ENCODE measurements at regions not wholly inside any gene's neighbourhood (a gene's known extent, or its start where the extent isn't known, plus 50 kb on each side); places are given as distances from the start of the nearest gene placed in this dataset.
"Not testable (repeated sequence)": the region's sequence is repeated elsewhere in the genome, so short reads cannot be mapped to it uniquely, and the experiment has no call there.

GRCh38 chr6:152811785-152812184 lies 61.2 kb downstream of the VIP start:
- Mint-ChIP-seq H3K9me3 (no peaks in the 10 kb centered on the region), H3K4me3 (no peak overlapping the region)

GRCh38 chr6:152815230-152815872 lies 64.8 kb downstream of the VIP start:
- DNase-seq (no peak), ATAC-seq (ENCODE audit: low read depth) (no peak)
- Mint-ChIP-seq H3K4me1 (no peaks in the 10 kb centered on the region), H3K9me3 (no peaks in the 10 kb centered on the region), H3K4me3 (no peak overlapping the region), H3K36me3 (no peaks in the 10 kb centered on the region), H3K27me3 (no peaks in the 10 kb centered on the region), H3K27ac (no peak overlapping the region)
- POLR2A ChIA-PET = no interaction called here

More at GRCh38 chr6:152811785-152812184, 61.2 kb downstream of the VIP start:
- no peaks in the 10 kb centered on the region for H3K36me3 Mint-ChIP-seq
- POLR2A ChIA-PET = no interaction called here
- no peak for DNase-seq
- H3K27me3 Mint-ChIP-seq = no peaks in the 10 kb centered on the region
- H3K27ac Mint-ChIP-seq = no peak overlapping the region
- ATAC-seq (ENCODE audit: low read depth) = no peak
- no peaks in the 10 kb centered on the region for H3K4me1 Mint-ChIP-seq

GRCh38 chr6:152816055-152816454 lies 65.5 kb downstream of the VIP start:
- no peak overlapping the region for H3K27ac Mint-ChIP-seq
- H3K9me3 Mint-ChIP-seq = no peaks in the 10 kb centered on the region
- no peaks in the 10 kb centered on the region for H3K27me3 Mint-ChIP-seq
- no peak overlapping the region for H3K4me3 Mint-ChIP-seq
- no peak for DNase-seq
- ATAC-seq (ENCODE audit: low read depth) = no peak
- H3K36me3 Mint-ChIP-seq = no peaks in the 10 kb centered on the region
- POLR2A ChIA-PET = no interaction called here
- no peaks in the 10 kb centered on the region for H3K4me1 Mint-ChIP-seq

GRCh38 chr6:152821525-152821924 lies 70.9 kb downstream of the VIP start:
- H3K27ac Mint-ChIP-seq = no peak overlapping the region

GRCh38 chr6:152824666-152825065 lies 74.1 kb downstream of the VIP start:
- no peaks in the 10 kb centered on the region for H3K36me3 Mint-ChIP-seq
- H3K27ac Mint-ChIP-seq = no peak overlapping the region
- H3K4me3 Mint-ChIP-seq = no peak overlapping the region
- ATAC-seq (ENCODE audit: low read depth) (no peak), DNase-seq (no peak)
- no peaks in the 10 kb centered on the region for H3K9me3 Mint-ChIP-seq
- H3K4me1 Mint-ChIP-seq = no peaks in the 10 kb centered on the region
- peaks cover 2% of the 10 kb centered on the region for H3K27me3 Mint-ChIP-seq
- POLR2A ChIA-PET = no interaction called here

More at GRCh38 chr6:152821525-152821924, 70.9 kb downstream of the VIP start:
- POLR2A ChIA-PET = no interaction called here
- H3K4me3 Mint-ChIP-seq = no peak overlapping the region
- peaks cover 2% of the 10 kb centered on the region for H3K27me3 Mint-ChIP-seq
- no peaks in the 10 kb centered on the region for H3K9me3 Mint-ChIP-seq
- H3K36me3 Mint-ChIP-seq = no peaks in the 10 kb centered on the region
- DNase-seq (no peak), ATAC-seq (ENCODE audit: low read depth) (no peak)
- H3K4me1 Mint-ChIP-seq = no peaks in the 10 kb centered on the region

GRCh38 chr6:152828431-152828830 lies 77.8 kb downstream of the VIP start:
- no peak for DNase-seq
- no peaks in the 10 kb centered on the region for H3K27me3 Mint-ChIP-seq
- no peak overlapping the region for H3K4me3 Mint-ChIP-seq
- no peaks in the 10 kb centered on the region for H3K4me1 Mint-ChIP-seq
- POLR2A ChIA-PET = no interaction called here
- ATAC-seq (ENCODE audit: low read depth) = no peak
- no peaks in the 10 kb centered on the region for H3K9me3 Mint-ChIP-seq
- no peaks in the 10 kb centered on the region for H3K36me3 Mint-ChIP-seq
- H3K27ac Mint-ChIP-seq = no peak overlapping the region

GRCh38 chr6:152834366-152834765 lies 83.8 kb downstream of the VIP start:
- H3K27me3 Mint-ChIP-seq; H3K36me3 Mint-ChIP-seq; POLR2A ChIA-PET; H3K27ac Mint-ChIP-seq; DNase-seq; H3K4me3 Mint-ChIP-seq; ATAC-seq (ENCODE audit: low read depth); H3K9me3 Mint-ChIP-seq; H3K4me1 Mint-ChIP-seq: not testable (repeated sequence)

GRCh38 chr6:152836523-152836922 lies 85.9 kb downstream of the VIP start:
- no peak overlapping the region for H3K27ac Mint-ChIP-seq
- H3K4me1 Mint-ChIP-seq = no peaks in the 10 kb centered on the region
- H3K4me3 Mint-ChIP-seq = no peak overlapping the region
- no peaks in the 10 kb centered on the region for H3K36me3 Mint-ChIP-seq
- DNase-seq = no peak
- no peak for ATAC-seq (ENCODE audit: low read depth)
- POLR2A ChIA-PET = no interaction called here
- no peaks in the 10 kb centered on the region for H3K27me3 Mint-ChIP-seq
- H3K9me3 Mint-ChIP-seq = peaks cover 2% of the 10 kb centered on the region

- POLR2A ChIA-PET = no interaction called here
- no peak for ATAC-seq (ENCODE audit: low read depth)
- H3K9me3 Mint-ChIP-seq = no peaks in the 10 kb centered on the region
Observed at GRCh38 chr6:152845421-152845820, 94.8 kb downstream of the VIP start.

GRCh38 chr6:152846825-152847224 lies 96.2 kb downstream of the VIP start:
- ATAC-seq (ENCODE audit: low read depth) (no peak), DNase-seq (no peak)
- no peaks in the 10 kb centered on the region for H3K4me1 Mint-ChIP-seq
- no peaks in the 10 kb centered on the region for H3K27me3 Mint-ChIP-seq
- H3K27ac Mint-ChIP-seq = no peak overlapping the region
- no peak overlapping the region for H3K4me3 Mint-ChIP-seq
- POLR2A ChIA-PET = no interaction called here
- H3K36me3 Mint-ChIP-seq = no peaks in the 10 kb centered on the region
- H3K9me3 Mint-ChIP-seq = no peaks in the 10 kb centered on the region

More at GRCh38 chr6:152845421-152845820, 94.8 kb downstream of the VIP start:
- Mint-ChIP-seq H3K4me3 (no peak overlapping the region), H3K36me3 (no peaks in the 10 kb centered on the region), H3K27ac (no peak overlapping the region), H3K4me1 (no peaks in the 10 kb centered on the region), H3K27me3 (no peaks in the 10 kb centered on the region)
- DNase-seq = no peak

GRCh38 chr6:152848919-152849318 lies 98.3 kb downstream of the VIP start:
- H3K27ac Mint-ChIP-seq = no peak overlapping the region
- ATAC-seq (ENCODE audit: low read depth) = no peak
- no peaks in the 10 kb centered on the region for H3K4me1 Mint-ChIP-seq

GRCh38 chr6:152854086-152854795 lies 103.6 kb downstream of the VIP start:
- DNase-seq = no peak
- H3K36me3 Mint-ChIP-seq = no peaks in the 10 kb centered on the region
- H3K27ac Mint-ChIP-seq = no peak overlapping the region
- H3K27me3 Mint-ChIP-seq = peaks cover 8% of the 10 kb centered on the region
- H3K4me1 Mint-ChIP-seq = no peaks in the 10 kb centered on the region
- POLR2A ChIA-PET = no interaction called here
- H3K4me3 Mint-ChIP-seq = no peak overlapping the region
- H3K9me3 Mint-ChIP-seq = no peaks in the 10 kb centered on the region
- no peak for ATAC-seq (ENCODE audit: low read depth)

More at GRCh38 chr6:152848919-152849318, 98.3 kb downstream of the VIP start:
- no peak for DNase-seq
- no peak overlapping the region for H3K4me3 Mint-ChIP-seq
- no peaks in the 10 kb centered on the region for H3K36me3 Mint-ChIP-seq
- POLR2A ChIA-PET = no interaction called here
- H3K27me3 Mint-ChIP-seq = peaks cover 3% of the 10 kb centered on the region
- no peaks in the 10 kb centered on the region for H3K9me3 Mint-ChIP-seq

- Mint-ChIP-seq H3K36me3 (no peaks in the 10 kb centered on the region), H3K9me3 (no peaks in the 10 kb centered on the region), H3K4me1 (no peaks in the 10 kb centered on the region), H3K4me3 (no peak overlapping the region), H3K27ac (no peak overlapping the region), H3K27me3 (peaks cover 9% of the 10 kb centered on the region)
- ATAC-seq (ENCODE audit: low read depth) (no peak), DNase-seq (no peak)
- POLR2A ChIA-PET = no interaction called here
Observed at GRCh38 chr6:152858141-152858540, 107.5 kb downstream of the VIP start.

GRCh38 chr6:152859225-152859624 lies 108.6 kb downstream of the VIP start:
- POLR2A ChIA-PET = no interaction called here
- ATAC-seq (ENCODE audit: low read depth) (no peak), DNase-seq (no peak)
- no peak overlapping the region for H3K27ac Mint-ChIP-seq
- H3K27me3 Mint-ChIP-seq = peaks cover 9% of the 10 kb centered on the region
- no peaks in the 10 kb centered on the region for H3K9me3 Mint-ChIP-seq
- no peaks in the 10 kb centered on the region for H3K36me3 Mint-ChIP-seq
- H3K4me3 Mint-ChIP-seq = no peak overlapping the region
- H3K4me1 Mint-ChIP-seq = no peaks in the 10 kb centered on the region

Data from activated naive CD8-positive, alpha-beta T cell treated with anti-CD3 and anti-CD28 coated beads, Interleukin-2, amount 10 ng/mL, durations not matched to agents 7 days and 5 days (primary cell).